SK-N-SH treated with all-trans-retinoic acid at 6 μM for 48 hours (cell line): ENCODE measurements at regions not wholly inside any gene's neighbourhood (a gene's known extent, or its start where the extent isn't known, plus 50 kb on each side); places are given as distances from the start of the nearest gene placed in this dataset.

ENCODE experiments used
- ARNTL ChIP-seq: fragments of 450-650 bp; formaldehyde crosslinking; IDR thresholded peaks from 2 replicates; pipeline ENCODE4 v1.5.0; 2020; ENCODE audit warnings: low read depth, mild to moderate bottlenecking, moderate library complexity, borderline replicate concordance
- ESRRG ChIP-seq: fragments of 250-450 bp; sonication (Bioruptor Pico); IDR thresholded peaks from 2 replicates; pipeline ENCODE4 v1.6.1; 2021; ENCODE audit warnings: mild to moderate bottlenecking
- GLIS3 ChIP-seq: fragments of 250-450 bp; sonication (Bioruptor Pico); IDR thresholded peaks from 2 replicates; pipeline ENCODE4 v1.5.0; 2020; ENCODE audit warnings: mild to moderate bottlenecking, moderate library complexity
- TOX ChIP-seq: fragments of 250-450 bp; sonication (Bioruptor Pico); IDR thresholded peaks from 2 replicates; pipeline ENCODE4 v1.8.0; 2021; ENCODE audit warnings: mild to moderate bottlenecking, moderate library complexity, borderline replicate concordance
- ZC3H10 ChIP-seq: fragments of 250-450 bp; sonication (Bioruptor Pico); IDR thresholded peaks from 2 replicates; pipeline ENCODE4 v1.5.1; 2021; ENCODE audit warnings: mild to moderate bottlenecking, moderate library complexity
- ZFP3 ChIP-seq: fragments of 250-450 bp; sonication (Bioruptor Pico); IDR thresholded peaks from 2 replicates; pipeline ENCODE4 v1.5.0; 2020; ENCODE audit warnings: mild to moderate bottlenecking, moderate library complexity
- ZFP30 ChIP-seq: fragments of 450-650 bp; formaldehyde crosslinking; IDR thresholded peaks from 2 replicates; pipeline ENCODE4 v1.5.0; 2022; ENCODE audit warnings: mild to moderate bottlenecking, moderate library complexity
- ZNF8 ChIP-seq: fragments of 450-650 bp; formaldehyde crosslinking; IDR thresholded peaks from 2 replicates; pipeline ENCODE4 v1.5.0; 2020; ENCODE audit warnings: mild to moderate bottlenecking, moderate library complexity
- TF ChIP-seq, protein P1 (sequence below): fragments of 250-450 bp; sonication (Bioruptor Pico); IDR thresholded peaks from 2 replicates; pipeline ENCODE4 v1.8.0; 2020; ENCODE audit warnings: mild to moderate bottlenecking, moderate library complexity, borderline replicate concordance
- TF ChIP-seq, protein P2 (sequence below): fragments of 250-450 bp; sonication (Bioruptor Pico); IDR thresholded peaks from 2 replicates; pipeline ENCODE4 v1.5.1; 2021; ENCODE audit warnings: mild to moderate bottlenecking, moderate library complexity
- TF ChIP-seq, protein P3 (sequence below): fragments of 250-450 bp; sonication (Bioruptor Pico); IDR thresholded peaks from 2 replicates; pipeline ENCODE4 v1.8.0; 2021; ENCODE audit warnings: low read depth, mild to moderate bottlenecking, moderate library complexity, borderline replicate concordance

DNA sequence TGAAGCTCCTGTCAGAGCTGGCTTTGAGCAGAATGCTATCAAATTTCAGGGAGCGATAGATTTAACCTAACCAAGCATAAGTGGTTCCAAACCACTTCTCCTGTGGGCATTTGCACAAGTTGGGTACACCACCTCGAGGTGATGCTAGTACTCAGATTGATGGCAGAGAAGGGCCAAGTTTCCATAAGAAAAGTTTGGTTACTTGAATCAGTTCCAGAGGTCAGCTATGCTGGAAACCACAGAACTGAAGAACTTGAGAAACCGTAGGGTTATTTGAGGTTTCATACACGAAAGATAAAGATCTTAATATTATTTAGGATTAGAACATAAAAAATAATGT lies 238.2 kb upstream of the SOX11 start:
- TF ChIP-seq GLIS3 (no peak), ZFP3 (no peak), ARNTL (CRISPR knock-in tag) (no peak), ZC3H10 (no peak), ZNF8 (CRISPR knock-in tag) (no peak), ZFP30 (CRISPR knock-in tag) (no peak), TOX (CRISPR knock-in tag) (no peak), ESRRG (CRISPR knock-in tag) (no peak)
- TF ChIP-seq, protein P1, sequence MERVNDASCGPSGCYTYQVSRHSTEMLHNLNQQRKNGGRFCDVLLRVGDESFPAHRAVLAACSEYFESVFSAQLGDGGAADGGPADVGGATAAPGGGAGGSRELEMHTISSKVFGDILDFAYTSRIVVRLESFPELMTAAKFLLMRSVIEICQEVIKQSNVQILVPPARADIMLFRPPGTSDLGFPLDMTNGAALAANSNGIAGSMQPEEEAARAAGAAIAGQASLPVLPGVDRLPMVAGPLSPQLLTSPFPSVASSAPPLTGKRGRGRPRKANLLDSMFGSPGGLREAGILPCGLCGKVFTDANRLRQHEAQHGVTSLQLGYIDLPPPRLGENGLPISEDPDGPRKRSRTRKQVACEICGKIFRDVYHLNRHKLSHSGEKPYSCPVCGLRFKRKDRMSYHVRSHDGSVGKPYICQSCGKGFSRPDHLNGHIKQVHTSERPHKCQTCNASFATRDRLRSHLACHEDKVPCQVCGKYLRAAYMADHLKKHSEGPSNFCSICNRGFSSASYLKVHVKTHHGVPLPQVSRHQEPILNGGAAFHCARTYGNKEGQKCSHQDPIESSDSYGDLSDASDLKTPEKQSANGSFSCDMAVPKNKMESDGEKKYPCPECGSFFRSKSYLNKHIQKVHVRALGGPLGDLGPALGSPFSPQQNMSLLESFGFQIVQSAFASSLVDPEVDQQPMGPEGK (CRISPR knock-in tag) = no peak
- TF ChIP-seq, protein P2, sequence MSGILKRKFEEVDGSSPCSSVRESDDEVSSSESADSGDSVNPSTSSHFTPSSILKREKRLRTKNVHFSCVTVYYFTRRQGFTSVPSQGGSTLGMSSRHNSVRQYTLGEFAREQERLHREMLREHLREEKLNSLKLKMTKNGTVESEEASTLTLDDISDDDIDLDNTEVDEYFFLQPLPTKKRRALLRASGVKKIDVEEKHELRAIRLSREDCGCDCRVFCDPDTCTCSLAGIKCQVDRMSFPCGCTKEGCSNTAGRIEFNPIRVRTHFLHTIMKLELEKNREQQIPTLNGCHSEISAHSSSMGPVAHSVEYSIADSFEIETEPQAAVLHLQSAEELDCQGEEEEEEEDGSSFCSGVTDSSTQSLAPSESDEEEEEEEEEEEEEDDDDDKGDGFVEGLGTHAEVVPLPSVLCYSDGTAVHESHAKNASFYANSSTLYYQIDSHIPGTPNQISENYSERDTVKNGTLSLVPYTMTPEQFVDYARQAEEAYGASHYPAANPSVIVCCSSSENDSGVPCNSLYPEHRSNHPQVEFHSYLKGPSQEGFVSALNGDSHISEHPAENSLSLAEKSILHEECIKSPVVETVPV (CRISPR knock-in tag) = no peak
- TF ChIP-seq, protein P3, sequence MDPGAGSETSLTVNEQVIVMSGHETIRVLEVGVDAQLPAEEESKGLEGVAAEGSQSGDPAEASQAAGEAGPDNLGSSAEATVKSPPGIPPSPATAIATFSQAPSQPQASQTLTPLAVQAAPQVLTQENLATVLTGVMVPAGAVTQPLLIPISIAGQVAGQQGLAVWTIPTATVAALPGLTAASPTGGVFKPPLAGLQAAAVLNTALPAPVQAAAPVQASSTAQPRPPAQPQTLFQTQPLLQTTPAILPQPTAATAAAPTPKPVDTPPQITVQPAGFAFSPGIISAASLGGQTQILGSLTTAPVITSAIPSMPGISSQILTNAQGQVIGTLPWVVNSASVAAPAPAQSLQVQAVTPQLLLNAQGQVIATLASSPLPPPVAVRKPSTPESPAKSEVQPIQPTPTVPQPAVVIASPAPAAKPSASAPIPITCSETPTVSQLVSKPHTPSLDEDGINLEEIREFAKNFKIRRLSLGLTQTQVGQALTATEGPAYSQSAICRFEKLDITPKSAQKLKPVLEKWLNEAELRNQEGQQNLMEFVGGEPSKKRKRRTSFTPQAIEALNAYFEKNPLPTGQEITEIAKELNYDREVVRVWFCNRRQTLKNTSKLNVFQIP (CRISPR knock-in tag) = no peak
